Endothelial cell of umbilical vein (primary cell): ENCODE measurements at regions not wholly inside any gene's neighbourhood (a gene's known extent, or its start where the extent isn't known, plus 50 kb on each side); places are given as distances from the start of the nearest gene placed in this dataset.

ENCODE experiments used
- CTCF ChIP-seq, 2 donors: IDR thresholded peaks; 1 replicate in 1 of 2; 2 replicates in 1 of 2; pipeline ENCODE4 v1.5.1; 2011; ENCODE audit warnings: low read length in 2 of 2, mild to moderate bottlenecking in 2 of 2, moderate library complexity in 2 of 2, control low read depth in 1 of 2, inconsistent platforms in 1 of 2, low read depth in 1 of 2; ENCODE audit not compliant: insufficient read depth in 1 of 2; ENCODE audit errors: extremely low read depth in 1 of 2
- EZH2 ChIP-seq: IDR thresholded peaks from 2 replicates; pipeline ENCODE4 v1.6.1; 2012; ENCODE audit warnings: borderline replicate concordance, low read depth, mild to moderate bottlenecking, moderate library complexity, low read length, inconsistent platforms; ENCODE audit not compliant: severe bottlenecking
- FOS ChIP-seq: IDR thresholded peaks from 2 replicates; pipeline ENCODE4 v1.6.1; 2011; ENCODE audit warnings: mild to moderate bottlenecking, low read length, moderate library complexity, borderline replicate concordance; ENCODE audit not compliant: insufficient read depth
- GATA2 ChIP-seq: IDR thresholded peaks from 2 replicates; pipeline ENCODE4 v1.7.0; 2011; ENCODE audit warnings: low read depth, mild to moderate bottlenecking, moderate library complexity, mixed read lengths, low read length; ENCODE audit not compliant: insufficient read length, insufficient read depth
- JUN ChIP-seq: IDR thresholded peaks from 2 replicates; pipeline ENCODE4 v1.6.1; 2011; ENCODE audit warnings: borderline replicate concordance, low read depth; ENCODE audit not compliant: insufficient read length, insufficient read depth
- MAX ChIP-seq: IDR thresholded peaks from 2 replicates; pipeline ENCODE4 v1.6.1; 2011; ENCODE audit not compliant: insufficient read depth, insufficient read length
- POLR2A ChIP-seq: IDR thresholded peaks from 2 replicates; pipeline ENCODE4 v1.6.1; 2012; ENCODE audit warnings: low read depth, mild to moderate bottlenecking, control low read depth, low read length
- POLR2AphosphoS5 ChIP-seq: IDR thresholded peaks from 2 replicates; pipeline ENCODE4 v1.6.1; 2012; ENCODE audit warnings: low read depth, mild to moderate bottlenecking, control low read depth, low read length, moderate library complexity; ENCODE audit not compliant: insufficient read depth

- TF ChIP-seq CTCF (IDR thresholded peaks at IDR 0.05; ENCODE audit: extremely low read depth in 1 of 2, insufficient read depth in 1 of 2, low read depth in 1 of 2, low read length in 2 of 2) (no peak), POLR2A (no peak), FOS (no peak), POLR2AphosphoS5 (no peak), MAX (no peak), EZH2 (no peak), GATA2 (no peak), JUN (no peak)
These were observed 80.5 kb upstream of the MAP4K3 start for GRCh38 chr2:39517622-39518021.
